Liver (tissue), 8 donors: ENCODE measurements at regions not wholly inside any gene's neighbourhood (a gene's known extent, or its start where the extent isn't known, plus 50 kb on each side); places are given as distances from the start of the nearest gene placed in this dataset.

Experiments
- DNase-seq: peaks from one replicate; pipeline ENCODE4 v3.0.0-alpha.2; 2017; ENCODE audit warnings: low spot score
- H3K27ac ChIP-seq, 2 donors: one replicate each; pipeline ENCODE4 v1.7.0; 2013; ENCODE audit warnings: inconsistent platforms in 2 of 2, low read length in 2 of 2, control low read depth in 1 of 2, low read depth in 1 of 2, mild to moderate bottlenecking in 1 of 2
- H3K27me3 ChIP-seq, 4 donors: one replicate each; pipeline versions ENCODE4 v1.6.1 to v1.7.0; 2013; ENCODE audit warnings: low read length in 3 of 4, inconsistent platforms in 1 of 4, mild to moderate bottlenecking in 1 of 4, moderate library complexity in 1 of 4; ENCODE audit not compliant: control insufficient read depth in 4 of 4, insufficient read depth in 4 of 4
- H3K36me3 ChIP-seq, 4 donors: one replicate each; pipeline versions ENCODE4 v1.6.1 to v1.7.0; 2013; ENCODE audit warnings: low read length in 3 of 4, mild to moderate bottlenecking in 3 of 4, low read depth in 1 of 4, moderate library complexity in 1 of 4; ENCODE audit not compliant: control insufficient read depth in 4 of 4, insufficient read depth in 3 of 4
- H3K4me1 ChIP-seq, 4 donors: one replicate each; pipeline versions ENCODE4 v1.6.1 to v1.7.0; 2013; ENCODE audit warnings: low read length in 3 of 4, mild to moderate bottlenecking in 3 of 4, moderate library complexity in 1 of 4; ENCODE audit not compliant: control insufficient read depth in 4 of 4, insufficient read depth in 4 of 4
- H3K4me3 ChIP-seq, 3 donors: one replicate each; pipeline versions ENCODE4 v1.6.1 to v1.7.0; 2013; ENCODE audit warnings: low read length in 3 of 3, control low read depth in 1 of 3, low read depth in 1 of 3, mild to moderate bottlenecking in 1 of 3
- H3K9ac ChIP-seq, 2 donors: one replicate each; pipeline ENCODE4 v1.7.0; 2013; ENCODE audit warnings: low read length in 2 of 2, mild to moderate bottlenecking in 2 of 2, moderate library complexity in 2 of 2, control low read depth in 1 of 2, low read depth in 1 of 2
- H3K9me3 ChIP-seq, 4 donors: one replicate each; pipeline versions ENCODE4 v1.6.1 to v1.7.0; 2013; ENCODE audit warnings: low read length in 3 of 4; ENCODE audit not compliant: control insufficient read depth in 4 of 4
- ATF3 ChIP-seq: IDR thresholded peaks from 2 replicates; pipeline ENCODE4 v1.6.1; 2016; ENCODE audit warnings: antibody characterized with exemption
- CTCF ChIP-seq: fragments of 150-350 bp; IDR thresholded peaks from 2 replicates; pipeline ENCODE4 v1.5.1; 2017; ENCODE audit warnings: improper control_type of control experiment, low read depth, low read length; ENCODE audit not compliant: missing input control
- EGR1 ChIP-seq, 2 donors: IDR thresholded peaks; 2 replicates each; pipeline ENCODE4 v1.6.1; 2016 to 2018; ENCODE audit warnings: antibody characterized with exemption in 2 of 2, low read depth in 2 of 2
- FOXA1 ChIP-seq: IDR thresholded peaks from 2 replicates; pipeline ENCODE4 v1.6.1; 2016; ENCODE audit warnings: antibody characterized with exemption
- FOXA2 ChIP-seq: IDR thresholded peaks from 2 replicates; pipeline ENCODE4 v1.6.1; 2016; ENCODE audit warnings: antibody characterized with exemption
- GABPA ChIP-seq, 2 donors: IDR thresholded peaks in 1 of 2; conservative IDR thresholded peaks in 1 of 2; 2 replicates each; pipeline ENCODE4 v1.6.1; 2016; ENCODE audit warnings: antibody characterized with exemption in 2 of 2, mild to moderate bottlenecking in 1 of 2, moderate library complexity in 1 of 2
- HNF4A ChIP-seq, 2 donors: conservative IDR thresholded peaks; 2 replicates each; pipeline ENCODE4 v1.6.1; 2016; ENCODE audit warnings: antibody characterized with exemption in 2 of 2, mild to moderate bottlenecking in 2 of 2
- HNF4G ChIP-seq: IDR thresholded peaks from 2 replicates; pipeline ENCODE4 v1.6.1; 2016; ENCODE audit warnings: antibody characterized with exemption
- JUND ChIP-seq, 2 donors: IDR thresholded peaks; 2 replicates each; pipeline ENCODE4 v1.6.1; 2016; ENCODE audit warnings: antibody characterized with exemption in 2 of 2
- MAX ChIP-seq: IDR thresholded peaks from 2 replicates; pipeline ENCODE4 v1.6.1; 2016; ENCODE audit warnings: antibody characterized with exemption
- RAD21 ChIP-seq, 2 donors: IDR thresholded peaks; 2 replicates each; pipeline ENCODE4 v1.6.1; 2016; ENCODE audit warnings: antibody characterized with exemption in 2 of 2, mild to moderate bottlenecking in 2 of 2
- REST ChIP-seq: IDR thresholded peaks from 2 replicates; pipeline ENCODE4 v1.6.1; 2016; ENCODE audit warnings: antibody characterized with exemption, mild to moderate bottlenecking
- RXRA ChIP-seq, 2 donors: IDR thresholded peaks; 2 replicates each; pipeline ENCODE4 v1.6.1; 2017 to 2018; ENCODE audit warnings: antibody characterized with exemption in 2 of 2, mild to moderate bottlenecking in 1 of 2
- SP1 ChIP-seq: IDR thresholded peaks from 2 replicates; pipeline ENCODE4 v1.6.1; 2018; ENCODE audit warnings: antibody characterized with exemption, mild to moderate bottlenecking
- TAF1 ChIP-seq: conservative IDR thresholded peaks from 2 replicates; pipeline ENCODE4 v1.6.1; 2016; ENCODE audit warnings: antibody characterized with exemption, mild to moderate bottlenecking
- YY1 ChIP-seq: IDR thresholded peaks from 2 replicates; pipeline ENCODE4 v1.6.1; 2016; ENCODE audit warnings: antibody characterized with exemption, mild to moderate bottlenecking
- ZBTB33 ChIP-seq: IDR thresholded peaks from 2 replicates; pipeline ENCODE4 v1.6.1; 2016; ENCODE audit warnings: antibody characterized with exemption
- WGBS: extraction: QIAGEN DNeasy Blood & Tissue Kit; methylation state at CpG from one replicate; pipeline ENCODE4 v1.1.7; 2013; 5-methylcytosine and 5-hydroxymethylcytosine counted together
- donor health status: healthy.
- donor health status: healthy.
- donor health status: healthy.
- donor health status: healthy.
- donor health status: healthy.

GRCh38 chr15:94709319-94709718, 478.0 kb downstream of the MCTP2 start:
- DNase-seq, result no peak
- H3K4me1 ChIP-seq, result no peaks in the 10 kb centered on the region
- H3K27ac ChIP-seq, result no peak overlapping the region
- peaks cover 0 to 2% (median under 1%) of the 10 kb centered on the region in 4 donors for H3K9me3 ChIP-seq
- H3K36me3 ChIP-seq, result no peaks in the 10 kb centered on the region
- no peak overlapping the region for H3K9ac ChIP-seq
- TF ChIP-seq TAF1 (no peak), MAX (no peak), HNF4A (conservative IDR thresholded peaks at IDR 0.05) (no peak), GABPA (IDR thresholded peaks at IDR 0.05 in 1 of 2, conservative IDR thresholded peaks at IDR 0.05 in 1 of 2) (no peak), ZBTB33 (no peak), YY1 (no peak), EGR1 (IDR thresholded peaks at IDR 0.05; ENCODE audit: low read depth in 2 of 2) (no peak), RXRA (IDR thresholded peaks at IDR 0.05) (no peak), RAD21 (IDR thresholded peaks at IDR 0.05) (no peak), SP1 (no peak), CTCF (no peak), REST (no peak), HNF4G (no peak), JUND (IDR thresholded peaks at IDR 0.05) (no peak), FOXA2 (no peak)
- no peak overlapping the region for H3K4me3 ChIP-seq
- H3K27me3 ChIP-seq, result peaks cover 0 to 5% (median under 1%) of the 10 kb centered on the region in 4 donors
- 87% methylated on average over 9 of the region's 9 CpGs for WGBS

- no peaks in the 10 kb centered on the region for H3K9me3 ChIP-seq
- DNase-seq, result no peak
- no peaks in the 10 kb centered on the region for H3K36me3 ChIP-seq
- H3K27ac ChIP-seq, result no peak overlapping the region
- WGBS, result 80% methylated on average over 2 of the region's 2 CpGs
- no peaks in the 10 kb centered on the region for H3K4me1 ChIP-seq
- no peak overlapping the region for H3K9ac ChIP-seq
- H3K27me3 ChIP-seq, result peaks cover 0 to 5% (median under 1%) of the 10 kb centered on the region in 4 donors
- H3K4me3 ChIP-seq, result no peak overlapping the region
- no peak for TF ChIP-seq ATF3
- TF ChIP-seq FOXA1, result no peak
- no peak for TF ChIP-seq MAX
- TF ChIP-seq HNF4G, result no peak
- no peak for TF ChIP-seq FOXA2
- no peak for TF ChIP-seq EGR1 (IDR thresholded peaks at IDR 0.05; ENCODE audit: low read depth in 2 of 2)
- TF ChIP-seq RAD21 (IDR thresholded peaks at IDR 0.05), result no peak
- TF ChIP-seq RXRA (IDR thresholded peaks at IDR 0.05), result no peak
- TF ChIP-seq ZBTB33, result no peak
- TF ChIP-seq YY1, result no peak
- no peak for TF ChIP-seq REST
- TF ChIP-seq TAF1, result no peak
- TF ChIP-seq JUND (IDR thresholded peaks at IDR 0.05), result no peak
- TF ChIP-seq HNF4A (conservative IDR thresholded peaks at IDR 0.05), result no peak
Observed at GRCh38 chr15:94722024-94722636, 490.8 kb downstream of the MCTP2 start.
